Activated T-cell treated with anti-CD3 and anti-CD28 coated beads, Interleukin-2, amount 50 U/mL, for 4 hours (primary cell): ENCODE measurements at regions not wholly inside any gene's neighbourhood (a gene's known extent, or its start where the extent isn't known, plus 50 kb on each side); places are given as distances from the start of the nearest gene placed in this dataset.

Source experiments
- ATAC-seq, 2 donors: fragments of 200-7000 bp; cut with Tn5 transposase; one replicate each; pipeline ENCODE4 v1.10.0; 2021
- DNase-seq: peaks from one replicate; pipeline ENCODE4 v3.0.0-alpha.2; 2020
- H3K27me3 Mint-ChIP-seq: one replicate; pipeline ENCODE4 v1.8.0; 2021; ENCODE audit warnings: low read depth, mixed read lengths
- H3K36me3 Mint-ChIP-seq: one replicate; pipeline ENCODE4 v1.8.0; 2022; ENCODE audit warnings: mixed read lengths; ENCODE audit not compliant: insufficient read depth
- H3K4me1 Mint-ChIP-seq: one replicate; pipeline ENCODE4 v1.8.0; 2021; ENCODE audit warnings: low read depth, mixed read lengths
- H3K4me3 Mint-ChIP-seq: one replicate; pipeline ENCODE4 v1.8.0; 2021; ENCODE audit warnings: mild to moderate bottlenecking, moderate library complexity, mixed read lengths
- H3K9me3 Mint-ChIP-seq: one replicate; pipeline ENCODE4 v1.8.0; 2021; ENCODE audit warnings: mixed read lengths

- H3K36me3 Mint-ChIP-seq: no peaks in the 10 kb centered on the region
- H3K9me3 Mint-ChIP-seq: no peaks in the 10 kb centered on the region
- H3K4me1 Mint-ChIP-seq: no peaks in the 10 kb centered on the region
- ATAC-seq (no peak), DNase-seq (no peak)
- H3K4me3 Mint-ChIP-seq: no peak overlapping the region
- peaks cover 12% of the 10 kb centered on the region for H3K27me3 Mint-ChIP-seq
Measured at GRCh38 chr2:120419955-120420354, 74.0 kb downstream of the INHBB start.

GRCh38 chr2:120421126-120421829 is 75.3 kb downstream of the INHBB start:
- DNase-seq: no peak
- no peak overlapping the region for H3K4me3 Mint-ChIP-seq
- peaks cover 12% of the 10 kb centered on the region for H3K27me3 Mint-ChIP-seq
- no peak for ATAC-seq
- no peaks in the 10 kb centered on the region for H3K9me3 Mint-ChIP-seq
- H3K36me3 Mint-ChIP-seq: no peaks in the 10 kb centered on the region
- no peaks in the 10 kb centered on the region for H3K4me1 Mint-ChIP-seq

GRCh38 chr2:120421830-120422175 is 75.9 kb downstream of the INHBB start:
- Mint-ChIP-seq H3K4me1 (no peaks in the 10 kb centered on the region), H3K27me3 (peaks cover 12% of the 10 kb centered on the region), H3K4me3 (no peak overlapping the region), H3K9me3 (no peaks in the 10 kb centered on the region), H3K36me3 (no peaks in the 10 kb centered on the region)
- ATAC-seq: no peak
- DNase-seq: no peak

GRCh38 chr2:120422465-120423160 is 76.7 kb downstream of the INHBB start:
- H3K27me3 Mint-ChIP-seq: peaks cover 17% of the 10 kb centered on the region
- no peaks in the 10 kb centered on the region for H3K36me3 Mint-ChIP-seq
- no peak overlapping the region for H3K4me3 Mint-ChIP-seq
- H3K9me3 Mint-ChIP-seq: no peaks in the 10 kb centered on the region
- no peak for ATAC-seq
- no peak for DNase-seq
- H3K4me1 Mint-ChIP-seq: no peaks in the 10 kb centered on the region

GRCh38 chr2:120423167-120423943 is 77.4 kb downstream of the INHBB start:
- H3K4me3 Mint-ChIP-seq: no peak overlapping the region
- H3K9me3 Mint-ChIP-seq: no peaks in the 10 kb centered on the region
- peaks cover 18% of the 10 kb centered on the region for H3K27me3 Mint-ChIP-seq
- DNase-seq (no peak), ATAC-seq (no peak)
- no peaks in the 10 kb centered on the region for H3K4me1 Mint-ChIP-seq
- no peaks in the 10 kb centered on the region for H3K36me3 Mint-ChIP-seq

GRCh38 chr2:120424274-120424796 is 78.4 kb downstream of the INHBB start:
- ATAC-seq: no peak
- Mint-ChIP-seq H3K4me3 (no peak overlapping the region), H3K4me1 (no peaks in the 10 kb centered on the region), H3K36me3 (no peaks in the 10 kb centered on the region), H3K27me3 (peaks cover 20% of the 10 kb centered on the region), H3K9me3 (no peaks in the 10 kb centered on the region)
- no peak for DNase-seq

- DNase-seq (no peak), ATAC-seq (peak in 1 of 2 donors; percentile 18)
- H3K4me3 Mint-ChIP-seq: no peak overlapping the region
- no peaks in the 10 kb centered on the region for H3K9me3 Mint-ChIP-seq
- peaks cover 20% of the 10 kb centered on the region for H3K27me3 Mint-ChIP-seq
- no peaks in the 10 kb centered on the region for H3K36me3 Mint-ChIP-seq
- H3K4me1 Mint-ChIP-seq: no peaks in the 10 kb centered on the region
Measured at GRCh38 chr2:120425014-120425413, 79.1 kb downstream of the INHBB start.

- H3K4me3 Mint-ChIP-seq: no peak overlapping the region
- H3K9me3 Mint-ChIP-seq: no peaks in the 10 kb centered on the region
- no peaks in the 10 kb centered on the region for H3K36me3 Mint-ChIP-seq
- peaks cover 17% of the 10 kb centered on the region for H3K27me3 Mint-ChIP-seq
- DNase-seq (no peak), ATAC-seq (no peak)
- H3K4me1 Mint-ChIP-seq: no peaks in the 10 kb centered on the region
Measured at GRCh38 chr2:120428748-120429147, 82.8 kb downstream of the INHBB start.

- no peaks in the 10 kb centered on the region for H3K4me1 Mint-ChIP-seq
- no peak overlapping the region for H3K4me3 Mint-ChIP-seq
- ATAC-seq (no peak), DNase-seq (no peak)
- H3K9me3 Mint-ChIP-seq: no peaks in the 10 kb centered on the region
- H3K27me3 Mint-ChIP-seq: peaks cover 17% of the 10 kb centered on the region
- no peaks in the 10 kb centered on the region for H3K36me3 Mint-ChIP-seq
Measured at GRCh38 chr2:120429586-120430500, 83.9 kb downstream of the INHBB start.

GRCh38 chr2:120430501-120430830 is 84.5 kb downstream of the INHBB start:
- Mint-ChIP-seq H3K4me1 (no peaks in the 10 kb centered on the region), H3K27me3 (peaks cover 17% of the 10 kb centered on the region), H3K4me3 (no peak overlapping the region), H3K36me3 (no peaks in the 10 kb centered on the region), H3K9me3 (no peaks in the 10 kb centered on the region)
- no peak for DNase-seq
- ATAC-seq: no peak

- Mint-ChIP-seq H3K4me3 (no peak overlapping the region), H3K27me3 (peaks cover 17% of the 10 kb centered on the region), H3K9me3 (no peaks in the 10 kb centered on the region), H3K36me3 (no peaks in the 10 kb centered on the region), H3K4me1 (no peaks in the 10 kb centered on the region)
- ATAC-seq (no peak), DNase-seq (no peak)
Measured at GRCh38 chr2:120430957-120431356, 85.0 kb downstream of the INHBB start.

- no peaks in the 10 kb centered on the region for H3K4me1 Mint-ChIP-seq
- H3K27me3 Mint-ChIP-seq: peaks cover 17% of the 10 kb centered on the region
- no peak overlapping the region for H3K4me3 Mint-ChIP-seq
- no peaks in the 10 kb centered on the region for H3K36me3 Mint-ChIP-seq
- no peaks in the 10 kb centered on the region for H3K9me3 Mint-ChIP-seq
- no peak for DNase-seq
- no peak for ATAC-seq
Measured at GRCh38 chr2:120431386-120432292, 85.7 kb downstream of the INHBB start.

- DNase-seq (no peak), ATAC-seq (no peak)
- H3K9me3 Mint-ChIP-seq: no peaks in the 10 kb centered on the region
- H3K36me3 Mint-ChIP-seq: no peaks in the 10 kb centered on the region
- H3K4me1 Mint-ChIP-seq: no peaks in the 10 kb centered on the region
- peaks cover 12% of the 10 kb centered on the region for H3K27me3 Mint-ChIP-seq
- H3K4me3 Mint-ChIP-seq: no peak overlapping the region
Measured at GRCh38 chr2:120432293-120432975, 86.5 kb downstream of the INHBB start.
